GM21390 (cell line): ENCODE measurements at regions not wholly inside any gene's neighbourhood (a gene's known extent, or its start where the extent isn't known, plus 50 kb on each side); places are given as distances from the start of the nearest gene placed in this dataset.
"Not testable (repeated sequence)": the region's sequence is repeated elsewhere in the genome, so short reads cannot be mapped to it uniquely, and the experiment has no call there.

Source experiments
- ATAC-seq: cut with Tn5 transposase; IDR thresholded peaks from one replicate; pipeline ENCODE4 v1.9.1; 2021; ENCODE audit not compliant: unreplicated experiment

DNA sequence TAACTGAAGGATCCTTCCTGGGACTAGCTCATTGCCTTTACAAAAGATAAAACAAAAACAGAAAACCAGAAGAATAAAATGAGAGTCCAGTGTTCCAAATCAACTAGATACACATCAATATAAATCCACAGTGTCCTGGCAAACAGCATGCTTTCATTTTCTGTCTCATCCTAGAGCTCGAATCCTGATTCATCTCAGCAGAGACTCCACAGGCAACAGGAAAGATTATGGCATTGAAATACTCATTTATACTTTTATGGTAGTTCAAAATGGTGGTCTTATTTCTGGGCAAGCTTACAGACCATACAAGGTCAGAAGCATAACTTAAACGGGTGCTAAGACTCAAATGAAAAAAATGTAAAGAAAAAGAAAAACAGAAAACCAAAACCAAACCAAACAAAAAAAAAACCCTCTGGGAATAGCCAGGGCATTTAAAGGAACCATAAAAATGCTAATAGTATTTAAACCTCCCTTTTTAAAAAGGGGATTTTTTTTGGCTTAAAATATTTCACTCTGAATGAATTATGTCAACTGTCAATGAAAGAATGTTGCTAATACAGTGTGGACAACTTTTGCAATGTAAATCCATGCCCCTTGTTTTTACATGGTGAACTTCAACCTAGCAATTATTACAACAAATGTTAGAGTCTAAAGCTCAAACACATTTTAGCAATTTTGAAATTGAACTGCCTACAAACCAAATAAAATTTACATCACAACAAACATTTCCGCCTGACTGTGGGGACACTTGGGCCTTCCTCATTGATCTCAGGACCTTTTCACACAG is 57.9 kb downstream of the GPR101 start:
- no peak for ATAC-seq

- ATAC-seq, result no peak
Observed at GRCh38 chrX:136967966-136968365, 65.8 kb downstream of the GPR101 start.

DNA sequence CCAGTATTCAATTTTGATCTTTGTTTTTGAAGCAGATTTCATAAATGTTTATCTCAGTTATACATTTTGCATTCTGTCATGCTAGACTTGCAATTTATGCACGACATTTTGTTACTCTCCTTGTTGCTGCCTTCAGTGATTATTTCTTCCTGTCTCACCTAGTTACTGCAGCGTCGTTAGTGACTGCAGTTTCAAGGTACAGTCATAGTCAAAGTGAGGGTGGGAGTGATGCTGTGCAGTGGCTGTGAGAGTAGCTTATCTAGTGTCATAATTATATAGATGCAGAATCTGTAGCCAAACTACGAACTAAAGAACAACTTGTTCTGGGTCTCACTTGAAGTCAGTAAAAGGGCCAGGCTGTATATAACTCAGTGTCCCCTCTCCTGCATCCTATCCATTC is 69.8 kb downstream of the GPR101 start:
- ATAC-seq, result no peak

- ATAC-seq, result no peak
Observed at GRCh38 chrX:136961594-136962135, 72.1 kb downstream of the GPR101 start.

- ATAC-seq, result no peak
Observed at GRCh38 chrX:136954930-136955329, 74.4 kb upstream of the RBMX start.

DNA sequence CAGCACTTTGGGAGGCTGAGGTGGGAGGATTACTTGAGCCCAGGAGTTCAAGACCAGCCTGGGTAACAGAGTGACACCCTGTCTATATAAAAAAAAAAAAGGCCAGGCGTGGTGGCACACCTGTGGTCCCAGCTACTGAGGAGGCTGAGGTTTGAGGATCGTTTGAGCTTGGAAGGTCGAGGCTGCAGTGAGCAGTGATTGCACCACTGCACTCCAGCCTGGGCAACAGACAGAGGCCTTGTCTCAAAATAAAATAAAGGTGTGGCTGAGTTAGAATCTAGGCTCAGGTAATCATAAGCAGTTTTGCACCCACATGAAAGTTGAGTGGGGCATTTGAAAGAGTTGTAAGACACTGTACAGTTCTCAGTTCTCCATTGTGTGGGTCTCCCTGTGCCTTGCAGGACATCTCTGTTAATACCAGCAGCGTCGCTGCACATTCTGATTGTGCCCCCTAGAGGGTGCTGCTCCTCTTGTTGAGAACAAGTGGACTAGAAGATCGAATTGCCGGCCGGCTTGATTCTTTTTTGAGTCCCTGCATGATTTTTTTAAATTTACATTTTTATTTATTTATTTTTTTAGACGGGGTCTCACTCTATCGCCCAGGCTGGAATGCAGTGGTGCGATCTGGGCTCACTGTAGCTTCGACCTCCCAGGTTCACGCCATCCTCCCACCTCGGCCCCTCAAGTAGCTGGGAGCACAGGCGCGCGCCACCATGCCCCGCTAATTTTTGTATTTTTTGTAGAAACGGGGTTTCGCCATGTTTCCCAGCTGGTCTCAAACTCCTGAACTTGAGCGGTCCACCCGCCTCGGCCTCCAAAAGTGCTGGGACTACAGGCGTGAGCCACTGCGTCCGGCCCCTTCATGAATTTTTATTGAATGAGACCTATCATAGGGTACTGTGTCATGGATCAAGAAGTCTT is 73.6 kb upstream of the RBMX start:
- ATAC-seq, result peak; percentile 98

GRCh38 chrX:136950211-136950610 is 69.7 kb upstream of the RBMX start:
- no peak for ATAC-seq

- ATAC-seq, result no peak
Observed at GRCh38 chrX:136941396-136942337, 61.1 kb upstream of the RBMX start.

- ATAC-seq, result no peak
Observed at GRCh38 chrX:136936183-136936549, 55.6 kb upstream of the RBMX start.

GRCh38 chrX:136935533-136936182 is 55.1 kb upstream of the RBMX start:
- ATAC-seq, result peak; percentile 69

- not testable (repeated sequence) for ATAC-seq
Observed at GRCh38 chrX:136934652-136935051, 54.1 kb upstream of the RBMX start.

DNA sequence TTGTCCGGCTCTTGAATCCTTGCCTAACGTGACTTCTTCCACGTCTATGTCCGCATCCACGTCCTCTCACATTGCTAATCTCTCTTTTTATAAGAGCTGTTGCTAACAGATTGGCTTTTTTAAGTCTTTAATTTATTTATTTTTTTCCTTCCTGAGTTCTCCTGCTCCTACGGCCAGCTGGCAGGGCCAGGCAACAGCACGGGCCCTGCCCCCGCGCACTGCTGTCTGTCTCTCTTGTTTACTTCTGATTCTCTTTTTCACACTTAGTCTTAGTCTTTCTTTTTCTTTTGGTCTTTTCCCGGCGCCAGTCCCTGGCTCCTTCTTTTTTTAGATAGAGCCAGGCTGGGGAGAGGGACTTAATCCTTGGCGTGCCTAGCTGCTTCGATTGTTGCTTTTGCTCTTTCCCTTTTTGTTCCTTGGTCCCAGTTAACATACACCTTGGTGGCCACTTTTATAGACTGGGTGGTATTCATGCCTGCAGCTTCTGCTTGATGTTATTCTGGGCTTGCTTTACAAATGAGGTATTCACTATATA is 53.2 kb upstream of the RBMX start:
- ATAC-seq, result no peak

GRCh38 chrX:136931661-136932060 is 51.1 kb upstream of the RBMX start:
- no peak for ATAC-seq
